Parathyroid adenoma (tissue), 2 donors: ENCODE measurements at regions not wholly inside any gene's neighbourhood (a gene's known extent, or its start where the extent isn't known, plus 50 kb on each side); places are given as distances from the start of the nearest gene placed in this dataset.

Source experiments
- H2AFZ ChIP-seq: fragments of 300-600 bp; sonication (generic); one replicate; pipeline ENCODE4 v1.7.0; 2017; ENCODE audit warnings: antibody characterized with exemption, mild to moderate bottlenecking
- H3K27ac ChIP-seq: fragments of 300-600 bp; sonication (generic); one replicate; pipeline ENCODE4 v1.7.0; 2017
- H3K27me3 ChIP-seq: fragments of 300-600 bp; sonication (generic); one replicate; pipeline ENCODE4 v1.7.0; 2017; ENCODE audit warnings: low read length; ENCODE audit not compliant: control insufficient read depth, insufficient read depth
- H3K36me3 ChIP-seq: fragments of 300-600 bp; sonication (generic); one replicate; pipeline ENCODE4 v1.7.0; 2017; ENCODE audit warnings: low read length; ENCODE audit not compliant: control insufficient read depth, insufficient read depth
- H3K4me1 ChIP-seq: fragments of 300-600 bp; sonication (generic); one replicate; pipeline ENCODE4 v1.7.0; 2017; ENCODE audit warnings: control low read depth
- H3K4me2 ChIP-seq: fragments of 300-600 bp; sonication (generic); one replicate; pipeline ENCODE4 v1.7.0; 2017; ENCODE audit warnings: low read length
- H3K4me3 ChIP-seq: fragments of 300-600 bp; sonication (generic); one replicate; pipeline ENCODE4 v1.7.0; 2017; ENCODE audit warnings: low read depth, low read length
- H3K79me2 ChIP-seq: fragments of 300-600 bp; sonication (generic); one replicate; pipeline ENCODE4 v1.7.0; 2017; ENCODE audit warnings: control low read depth
- H3K9ac ChIP-seq: fragments of 300-600 bp; sonication (generic); one replicate; pipeline ENCODE4 v1.7.0; 2017; ENCODE audit warnings: mild to moderate bottlenecking
- H3K9me3 ChIP-seq: fragments of 300-600 bp; sonication (generic); one replicate; pipeline ENCODE4 v1.7.0; 2017; ENCODE audit warnings: low read length; ENCODE audit not compliant: control insufficient read depth
- TF ChIP-seq, protein P1 (sequence below): fragments of 300-600 bp; sonication (generic); IDR thresholded peaks from one replicate; pipeline ENCODE4 v1.7.0; 2017; ENCODE audit warnings: antibody characterized with exemption, mild to moderate bottlenecking
- donor health status: primary hyperparathyroidism.

DNA sequence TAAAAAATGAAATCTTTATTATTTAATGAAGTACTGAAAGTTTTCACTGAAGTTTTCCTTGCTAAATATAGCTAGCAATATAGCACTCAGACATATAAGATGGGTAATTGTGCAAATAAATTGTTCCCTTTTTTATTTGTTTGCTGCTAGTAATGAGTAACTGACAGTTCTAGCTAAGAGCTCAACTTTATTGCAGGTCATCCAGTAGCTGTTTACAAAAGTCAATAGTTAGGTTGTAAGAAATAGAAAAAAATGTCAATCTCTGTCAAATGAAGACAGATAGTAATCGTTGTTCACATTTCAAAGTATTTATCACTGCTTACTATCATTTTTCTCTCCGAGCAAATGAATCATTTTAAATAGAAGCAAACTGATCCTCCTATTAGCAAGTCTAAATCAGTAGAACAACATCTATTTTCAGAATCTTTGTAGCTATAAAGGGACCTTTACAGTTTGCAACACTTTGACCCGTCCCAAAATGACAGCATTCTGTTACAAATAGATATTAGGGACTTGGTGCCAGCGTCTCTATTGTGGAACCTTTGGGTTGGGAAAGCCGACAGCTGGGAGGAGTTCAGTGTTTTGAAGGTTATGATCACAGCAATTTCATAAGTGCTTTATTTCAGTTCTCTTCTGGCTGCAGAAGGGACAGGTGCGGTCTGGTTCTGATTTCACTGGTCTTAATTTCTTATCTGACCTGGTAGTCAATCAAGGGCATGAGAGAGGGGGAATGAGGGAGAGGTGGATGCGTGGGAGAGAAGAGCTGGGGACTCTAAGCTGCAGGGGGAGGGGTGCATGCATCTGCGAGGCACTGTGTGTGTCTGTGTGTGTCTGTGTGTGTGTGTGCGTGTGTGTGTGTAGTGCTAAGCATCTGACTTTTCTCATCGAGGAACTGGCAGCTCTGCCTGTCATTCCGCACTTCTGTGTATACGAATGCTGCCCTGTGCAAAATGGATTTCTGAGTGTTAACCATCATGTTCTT, 227.9 kb upstream of the PITX2 start:
- H3K36me3 ChIP-seq = no peaks in the 10 kb centered on the region
- H3K27me3 ChIP-seq = no peaks in the 10 kb centered on the region
- H2AFZ ChIP-seq = no peak overlapping the region
- H3K9me3 ChIP-seq = no peaks in the 10 kb centered on the region
- TF ChIP-seq, protein P1, sequence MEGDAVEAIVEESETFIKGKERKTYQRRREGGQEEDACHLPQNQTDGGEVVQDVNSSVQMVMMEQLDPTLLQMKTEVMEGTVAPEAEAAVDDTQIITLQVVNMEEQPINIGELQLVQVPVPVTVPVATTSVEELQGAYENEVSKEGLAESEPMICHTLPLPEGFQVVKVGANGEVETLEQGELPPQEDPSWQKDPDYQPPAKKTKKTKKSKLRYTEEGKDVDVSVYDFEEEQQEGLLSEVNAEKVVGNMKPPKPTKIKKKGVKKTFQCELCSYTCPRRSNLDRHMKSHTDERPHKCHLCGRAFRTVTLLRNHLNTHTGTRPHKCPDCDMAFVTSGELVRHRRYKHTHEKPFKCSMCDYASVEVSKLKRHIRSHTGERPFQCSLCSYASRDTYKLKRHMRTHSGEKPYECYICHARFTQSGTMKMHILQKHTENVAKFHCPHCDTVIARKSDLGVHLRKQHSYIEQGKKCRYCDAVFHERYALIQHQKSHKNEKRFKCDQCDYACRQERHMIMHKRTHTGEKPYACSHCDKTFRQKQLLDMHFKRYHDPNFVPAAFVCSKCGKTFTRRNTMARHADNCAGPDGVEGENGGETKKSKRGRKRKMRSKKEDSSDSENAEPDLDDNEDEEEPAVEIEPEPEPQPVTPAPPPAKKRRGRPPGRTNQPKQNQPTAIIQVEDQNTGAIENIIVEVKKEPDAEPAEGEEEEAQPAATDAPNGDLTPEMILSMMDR = no peak
- no peak overlapping the region for H3K27ac ChIP-seq
- no peak overlapping the region for H3K4me2 ChIP-seq
- H3K4me3 ChIP-seq = no peak overlapping the region
- H3K4me1 ChIP-seq = no peaks in the 10 kb centered on the region
- H3K79me2 ChIP-seq = no peaks in the 10 kb centered on the region
- H3K9ac ChIP-seq = no peak overlapping the region

DNA sequence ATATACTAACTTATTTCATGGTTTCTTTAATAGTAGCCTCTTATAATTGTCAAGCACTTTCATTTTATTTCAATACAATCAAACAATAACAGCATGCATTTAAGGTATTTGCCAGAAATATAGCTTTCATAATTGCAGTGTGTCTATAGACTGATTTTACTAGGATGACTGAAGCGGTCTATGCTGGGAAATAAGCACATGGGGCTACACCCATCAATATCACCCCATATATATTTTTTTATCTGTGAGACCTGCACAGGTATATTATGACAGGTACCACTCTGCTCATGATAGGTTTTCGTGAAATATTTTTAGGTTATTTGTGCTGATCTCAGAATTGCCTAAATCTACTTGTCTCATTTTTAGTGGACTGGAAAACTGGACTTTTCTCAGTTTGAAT, 229.1 kb upstream of the PITX2 start:
- Histone ChIP-seq H3K9me3 (no peaks in the 10 kb centered on the region), H3K4me2 (no peak overlapping the region), H3K36me3 (no peaks in the 10 kb centered on the region), H3K27ac (no peak overlapping the region), H3K79me2 (no peaks in the 10 kb centered on the region), H3K4me3 (no peak overlapping the region), H3K4me1 (no peaks in the 10 kb centered on the region), H2AFZ (no peak overlapping the region), H3K27me3 (no peaks in the 10 kb centered on the region), H3K9ac (no peak overlapping the region)
- TF ChIP-seq, protein P1 = no peak

DNA sequence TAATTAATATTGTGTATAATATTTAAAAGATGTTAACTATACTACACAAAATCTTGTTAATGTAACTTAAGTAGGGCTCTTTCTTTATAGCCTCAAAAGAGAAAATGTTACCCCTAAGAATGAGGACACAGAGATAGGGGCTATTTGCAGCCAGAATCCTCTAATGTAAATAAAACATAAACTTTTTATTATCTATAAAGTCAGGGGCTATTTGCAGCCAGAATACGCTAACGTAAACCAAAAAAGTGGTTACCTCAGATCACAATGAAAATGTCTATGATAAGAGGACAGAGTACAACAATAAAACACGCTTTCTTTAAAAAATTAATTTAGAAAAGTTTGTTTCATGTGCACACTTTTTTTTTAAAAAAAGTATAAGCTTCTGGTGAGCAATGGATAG, 229.9 kb upstream of the PITX2 start:
- no peak overlapping the region for H3K4me3 ChIP-seq

DNA sequence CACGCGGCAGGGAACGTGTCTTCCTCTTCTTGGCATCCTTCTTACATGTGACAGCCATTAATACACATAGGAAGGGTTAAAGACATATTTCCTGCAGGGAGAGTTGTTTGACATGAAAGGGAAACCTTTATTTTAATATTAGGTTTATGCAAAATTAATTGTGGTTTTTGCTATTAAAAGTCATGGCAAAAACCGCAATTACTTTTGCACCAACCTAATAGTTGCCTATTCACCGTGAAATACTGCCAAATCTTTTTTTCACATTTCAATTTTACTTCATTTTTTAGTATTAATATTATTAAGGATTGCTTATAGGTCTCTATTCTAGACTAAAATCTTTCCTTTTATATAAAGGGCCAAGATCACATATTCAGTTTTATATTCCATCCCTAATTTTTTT, 230.4 kb upstream of the PITX2 start:
- Histone ChIP-seq H3K27ac (no peak overlapping the region), H3K9me3 (no peaks in the 10 kb centered on the region)

More for the DNA sequence above, 229.9 kb upstream of the PITX2 start:
- TF ChIP-seq, protein P1 = no peak
- Histone ChIP-seq H3K4me1 (no peaks in the 10 kb centered on the region), H3K27ac (no peak overlapping the region), H3K79me2 (no peaks in the 10 kb centered on the region), H3K36me3 (no peaks in the 10 kb centered on the region), H3K9me3 (no peaks in the 10 kb centered on the region), H3K27me3 (no peaks in the 10 kb centered on the region), H2AFZ (no peak overlapping the region), H3K9ac (no peak overlapping the region), H3K4me2 (no peak overlapping the region)

More for the DNA sequence above, 230.4 kb upstream of the PITX2 start:
- Histone ChIP-seq H3K4me3 (no peak overlapping the region), H3K36me3 (no peaks in the 10 kb centered on the region), H3K9ac (no peak overlapping the region), H3K4me2 (no peak overlapping the region), H3K27me3 (no peaks in the 10 kb centered on the region), H2AFZ (no peak overlapping the region), H3K79me2 (no peaks in the 10 kb centered on the region), H3K4me1 (no peaks in the 10 kb centered on the region)
- TF ChIP-seq, protein P1 = no peak
